ENCODE measurements at regions not wholly inside any gene's neighbourhood (a gene's known extent, or its start where the extent isn't known, plus 50 kb on each side); places are given as distances from the start of the nearest gene placed in this dataset.

GRCh38 chrX:39965051-39965573 lies 132.6 kb downstream of the BCOR start:
- Histone ChIP-seq H3K9ac (ENCODE audit: extremely low read depth, insufficient read length, low read length) (no peak overlapping the region), H3K27ac (ENCODE audit: insufficient read length, low read depth, low read length) (no peak overlapping the region), H3K23ac (ENCODE audit: insufficient read length, low read depth, low read length) (no peak overlapping the region), H3K9me3 (ENCODE audit: control insufficient read depth, low read depth, low read length) (no peaks in the 10 kb centered on the region), H3T11ph (ENCODE audit: low read length) (no peak overlapping the region), H2BK15ac (ENCODE audit: low read depth, low read length) (no peak overlapping the region), H3K4ac (ENCODE audit: low read depth, low read length) (no peak overlapping the region), H3K27me3 (ENCODE audit: insufficient read depth, low read length) (no peaks in the 10 kb centered on the region), H3K4me1 (ENCODE audit: insufficient read depth, low read length) (no peaks in the 10 kb centered on the region; the same call in none of the 2 replicates), H2BK120ac (ENCODE audit: low read depth, low read length, poor library complexity, severe bottlenecking) (no peak overlapping the region), H2AK5ac (ENCODE audit: insufficient read length, low read length) (no peak overlapping the region), H2AFZ (ENCODE audit: low read length) (no peak overlapping the region), H3K4me2 (ENCODE audit: insufficient read depth, insufficient read length, low read length) (no peak overlapping the region), H2BK12ac (ENCODE audit: insufficient read length, low read depth, low read length) (no peak overlapping the region), H3K14ac (ENCODE audit: insufficient read depth, low read length) (no peak overlapping the region), H3K18ac (ENCODE audit: insufficient read length, low read depth, low read length) (no peak overlapping the region), H4K5ac (ENCODE audit: insufficient read length, low read depth, low read length) (no peak overlapping the region), H2BK5ac (ENCODE audit: insufficient read length, low read length) (no peak overlapping the region), H3K79me2 (ENCODE audit: insufficient read depth, low read length) (no peaks in the 10 kb centered on the region), H4K20me1 (ENCODE audit: control insufficient read depth, insufficient read depth, insufficient read length) (no peaks in the 10 kb centered on the region), H2BK20ac (ENCODE audit: low read depth, low read length, poor library complexity, severe bottlenecking) (no peak overlapping the region), H4K91ac (ENCODE audit: insufficient read length, low read depth, low read length) (no peak overlapping the region), H3K79me1 (ENCODE audit: insufficient read depth, low read depth, low read length, poor library complexity, severe bottlenecking) (no peaks in the 10 kb centered on the region), H4K8ac (replicated peaks; ENCODE audit: insufficient read length, low read depth, low read length) (no peak overlapping the region), H3K23me2 (ENCODE audit: insufficient read length, low read depth, low read length, poor library complexity, severe bottlenecking) (no peaks in the 10 kb centered on the region), H3K56ac (ENCODE audit: insufficient read length, low read depth, low read length) (no peak overlapping the region)
- H3K9me3 Mint-ChIP-seq, result peaks cover 74 to 76% of the 10 kb centered on the region in 2 experiments
- H3K27ac Mint-ChIP-seq, result no peak overlapping the region
- DNase-seq, result no peak
- no CpG with 5 or more reads among the region's 1 CpG for WGBS (ENCODE audit: extremely low coverage, insufficient read length, low lambda C conversion rate)
- peaks cover 15% of the 10 kb centered on the region for H3K27me3 Mint-ChIP-seq (ENCODE audit: low read depth)
- no peak overlapping the region for H3K4me3 Mint-ChIP-seq
- peaks cover 2 to 10% (median 3%) of the 10 kb centered on the region in 3 experiments; a peak in 6 of 7 replicates for H3K36me3 Mint-ChIP-seq (ENCODE audit: insufficient read depth in 1 of 3, low read depth in 3 of 3)
- TF ChIP-seq CTCF (conservative IDR thresholded peaks at IDR 0.05), result no peak
- H3K4me1 Mint-ChIP-seq, result peaks cover 22 to 29% of the 10 kb centered on the region in 2 experiments

All from H9 (cell line).